ENCODE measurements at regions not wholly inside any gene's neighbourhood (a gene's known extent, or its start where the extent isn't known, plus 50 kb on each side); places are given as distances from the start of the nearest gene placed in this dataset.

DNA sequence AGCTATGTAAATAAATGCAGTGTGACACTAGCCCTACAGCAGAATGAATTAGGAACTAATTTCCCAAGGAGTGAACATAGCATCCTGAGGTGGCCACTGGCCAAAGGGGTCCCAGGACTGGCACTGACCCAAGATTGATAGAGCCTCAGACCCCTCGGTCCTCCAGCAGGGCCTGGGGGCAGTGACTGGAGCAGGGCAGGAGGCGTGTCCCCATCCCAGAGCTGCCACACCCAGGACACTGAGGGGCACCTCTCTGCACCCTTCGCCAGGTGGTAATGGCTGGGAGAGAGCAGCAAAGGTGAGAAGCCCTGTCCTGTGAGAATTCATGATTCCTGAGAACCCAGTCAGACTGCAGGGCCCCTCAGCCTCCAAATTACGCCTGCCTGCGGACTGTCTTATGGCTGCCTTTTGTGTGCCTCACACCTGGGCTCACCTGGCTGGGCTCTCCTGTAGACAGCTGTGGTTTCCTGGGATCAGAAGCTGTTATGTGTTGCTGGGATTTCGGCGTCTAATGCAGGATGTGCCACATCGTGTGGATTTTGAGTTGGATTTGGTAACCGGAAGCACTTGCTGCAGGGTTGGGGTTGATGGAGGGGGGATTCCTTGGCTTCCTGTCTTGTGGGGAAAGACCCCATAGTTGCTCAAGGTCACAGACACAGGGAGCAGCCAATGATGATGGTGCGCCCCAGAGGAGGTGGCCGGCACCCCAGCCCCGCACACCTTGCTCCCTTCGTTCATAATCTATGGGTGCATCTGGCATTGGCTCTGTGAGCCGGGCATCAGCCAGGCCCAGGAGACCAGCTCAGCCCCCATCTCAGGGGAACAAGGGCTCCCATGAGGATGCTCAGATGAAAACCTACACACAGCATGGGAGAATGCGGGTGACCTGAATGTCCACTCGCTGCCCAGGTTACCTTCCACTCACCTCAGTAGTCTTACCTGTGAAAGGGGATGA lies 582.9 kb downstream of the BRD1 start:
- Histone ChIP-seq H3K4me1 (ENCODE audit: insufficient read depth, low read length) (no peaks in the 10 kb centered on the region), H3K36me3 (ENCODE audit: low read depth, low read length) (no peaks in the 10 kb centered on the region), H3K9me2 (replicated peaks; ENCODE audit: low read length) (no peaks in the 10 kb centered on the region), H3K4me3 (ENCODE audit: low read length) (no peak overlapping the region), H3F3A (ENCODE audit: low read length, unreplicated experiment) (no peaks in the 10 kb centered on the region), H3K9me3 (ENCODE audit: low read length) (no peaks in the 10 kb centered on the region), H3K79me2 (ENCODE audit: low read length) (no peaks in the 10 kb centered on the region), H3K9ac (ENCODE audit: low read length) (no peak overlapping the region), H2AFZ (ENCODE audit: low read length) (no peak overlapping the region), H3K27ac (ENCODE audit: low read length) (no peak overlapping the region), H3K4me2 (ENCODE audit: low read length) (no peak overlapping the region), H3K27me3 (ENCODE audit: low read length) (no peaks in the 10 kb centered on the region), H4K20me1 (ENCODE audit: low read length) (no peaks in the 10 kb centered on the region)
- BruUV-seq (replicated peaks), result no TSS peak
- CTCF ChIA-PET, result no interaction called here
- no peak for DNase-seq
- no peak for TF ChIP-seq EZH2phosphoT487 (IDR thresholded peaks at IDR 0.05; ENCODE audit: borderline replicate concordance, low read length)
- TF ChIP-seq, protein P1, sequence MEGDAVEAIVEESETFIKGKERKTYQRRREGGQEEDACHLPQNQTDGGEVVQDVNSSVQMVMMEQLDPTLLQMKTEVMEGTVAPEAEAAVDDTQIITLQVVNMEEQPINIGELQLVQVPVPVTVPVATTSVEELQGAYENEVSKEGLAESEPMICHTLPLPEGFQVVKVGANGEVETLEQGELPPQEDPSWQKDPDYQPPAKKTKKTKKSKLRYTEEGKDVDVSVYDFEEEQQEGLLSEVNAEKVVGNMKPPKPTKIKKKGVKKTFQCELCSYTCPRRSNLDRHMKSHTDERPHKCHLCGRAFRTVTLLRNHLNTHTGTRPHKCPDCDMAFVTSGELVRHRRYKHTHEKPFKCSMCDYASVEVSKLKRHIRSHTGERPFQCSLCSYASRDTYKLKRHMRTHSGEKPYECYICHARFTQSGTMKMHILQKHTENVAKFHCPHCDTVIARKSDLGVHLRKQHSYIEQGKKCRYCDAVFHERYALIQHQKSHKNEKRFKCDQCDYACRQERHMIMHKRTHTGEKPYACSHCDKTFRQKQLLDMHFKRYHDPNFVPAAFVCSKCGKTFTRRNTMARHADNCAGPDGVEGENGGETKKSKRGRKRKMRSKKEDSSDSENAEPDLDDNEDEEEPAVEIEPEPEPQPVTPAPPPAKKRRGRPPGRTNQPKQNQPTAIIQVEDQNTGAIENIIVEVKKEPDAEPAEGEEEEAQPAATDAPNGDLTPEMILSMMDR (conservative IDR thresholded peaks at IDR 0.05; ENCODE audit: low read depth, low read length), result no peak
- no peak for TF ChIP-seq EZH2 (IDR thresholded peaks at IDR 0.05; ENCODE audit: low read length, unreplicated experiment)
- no peak for ATAC-seq
- POLR2A ChIA-PET (ENCODE audit: unreplicated experiment), result no interaction called here
- intact Hi-C loops (cut with micrococcal nuclease), result no loop called here

DNA sequence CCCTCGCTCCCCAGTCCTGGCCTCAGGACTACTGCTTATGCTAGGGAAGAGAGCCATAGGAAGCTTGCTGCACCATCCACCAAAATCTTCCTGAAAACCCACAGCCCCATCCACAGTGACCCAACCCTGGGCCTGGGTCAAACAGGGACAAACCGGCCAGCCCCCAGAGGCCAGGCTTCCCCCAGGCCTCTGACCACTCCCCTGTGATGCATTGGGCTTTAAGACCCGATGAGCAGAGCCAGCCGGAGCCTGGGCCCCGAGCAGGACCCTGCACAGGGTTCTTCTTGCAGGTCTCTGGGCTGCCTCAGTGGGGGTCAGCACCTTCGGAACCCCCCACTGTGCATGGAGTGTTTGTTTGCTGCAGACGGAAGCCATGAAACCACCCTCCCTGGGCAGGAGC lies 583.7 kb downstream of the BRD1 start:
- H3K9me2 ChIP-seq (replicated peaks; ENCODE audit: low read length), result no peaks in the 10 kb centered on the region
- H3K9me3 ChIP-seq (ENCODE audit: low read length), result no peaks in the 10 kb centered on the region
- H4K20me1 ChIP-seq (ENCODE audit: low read length), result no peaks in the 10 kb centered on the region
- H3K4me1 ChIP-seq (ENCODE audit: insufficient read depth, low read length), result no peaks in the 10 kb centered on the region
- H3K36me3 ChIP-seq (ENCODE audit: low read depth, low read length), result no peaks in the 10 kb centered on the region
- ATAC-seq (no peak), DNase-seq (no peak)
- H3K27ac ChIP-seq (ENCODE audit: low read length), result no peak overlapping the region
- TF ChIP-seq EZH2 (IDR thresholded peaks at IDR 0.05; ENCODE audit: low read length, unreplicated experiment) (no peak), EZH2phosphoT487 (IDR thresholded peaks at IDR 0.05; ENCODE audit: borderline replicate concordance, low read length) (no peak)
- TF ChIP-seq, protein P1 (conservative IDR thresholded peaks at IDR 0.05; ENCODE audit: low read depth, low read length), result no peak
- H3K9ac ChIP-seq (ENCODE audit: low read length), result no peak overlapping the region
- BruUV-seq (replicated peaks), result no TSS peak
- H3K4me2 ChIP-seq (ENCODE audit: low read length), result no peak overlapping the region
- CTCF ChIA-PET, result no interaction called here
- POLR2A ChIA-PET (ENCODE audit: unreplicated experiment), result no interaction called here
- no peak overlapping the region for H2AFZ ChIP-seq (ENCODE audit: low read length)
- H3K27me3 ChIP-seq (ENCODE audit: low read length), result no peaks in the 10 kb centered on the region
- no peaks in the 10 kb centered on the region for H3K79me2 ChIP-seq (ENCODE audit: low read length)
- no peak overlapping the region for H3K4me3 ChIP-seq (ENCODE audit: low read length)
- intact Hi-C loops (cut with micrococcal nuclease), result no loop called here
- H3F3A ChIP-seq (ENCODE audit: low read length, unreplicated experiment), result no peaks in the 10 kb centered on the region

DNA sequence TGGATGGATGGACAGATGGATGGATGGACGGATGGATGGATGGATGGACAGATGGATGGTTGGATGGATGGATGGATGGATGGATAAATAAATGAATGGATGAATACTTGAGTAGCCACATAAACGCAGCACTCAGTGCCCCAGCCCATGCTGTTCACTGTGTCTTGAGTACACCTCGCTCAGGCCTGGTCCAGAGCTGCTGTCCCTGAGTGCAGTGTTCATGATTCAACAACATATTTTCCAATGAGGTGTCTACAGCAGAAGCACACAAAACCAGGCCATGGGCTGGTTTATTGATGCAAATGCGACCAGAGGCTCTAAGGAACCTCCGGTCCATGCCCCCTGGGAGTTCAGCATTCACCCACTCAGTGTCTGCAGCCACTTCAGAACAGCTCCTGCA lies 584.3 kb downstream of the BRD1 start:
- POLR2A ChIA-PET (ENCODE audit: unreplicated experiment), result no interaction called here
- Histone ChIP-seq H3K9me2 (replicated peaks; ENCODE audit: low read length) (no peaks in the 10 kb centered on the region), H3F3A (ENCODE audit: low read length, unreplicated experiment) (no peaks in the 10 kb centered on the region), H3K4me3 (ENCODE audit: low read length) (no peak overlapping the region), H3K36me3 (ENCODE audit: low read depth, low read length) (no peaks in the 10 kb centered on the region), H3K9me3 (ENCODE audit: low read length) (no peaks in the 10 kb centered on the region), H3K27ac (ENCODE audit: low read length) (no peak overlapping the region), H3K79me2 (ENCODE audit: low read length) (no peaks in the 10 kb centered on the region), H3K27me3 (ENCODE audit: low read length) (no peaks in the 10 kb centered on the region), H3K4me2 (ENCODE audit: low read length) (no peak overlapping the region), H4K20me1 (ENCODE audit: low read length) (no peaks in the 10 kb centered on the region), H2AFZ (ENCODE audit: low read length) (no peak overlapping the region), H3K9ac (ENCODE audit: low read length) (no peak overlapping the region), H3K4me1 (ENCODE audit: insufficient read depth, low read length) (no peaks in the 10 kb centered on the region)
- no TSS peak for BruUV-seq (replicated peaks)
- TF ChIP-seq EZH2 (IDR thresholded peaks at IDR 0.05; ENCODE audit: low read length, unreplicated experiment), result no peak
- TF ChIP-seq EZH2phosphoT487 (IDR thresholded peaks at IDR 0.05; ENCODE audit: borderline replicate concordance, low read length), result no peak
- TF ChIP-seq, protein P1 (conservative IDR thresholded peaks at IDR 0.05; ENCODE audit: low read depth, low read length), result no peak
- DNase-seq (no peak), ATAC-seq (no peak)
- CTCF ChIA-PET, result no interaction called here
- intact Hi-C loops (cut with micrococcal nuclease), result no loop called here

Data from PC-3 (cell line).